ENCODE measurements at regions not wholly inside any gene's neighbourhood (a gene's known extent, or its start where the extent isn't known, plus 50 kb on each side); places are given as distances from the start of the nearest gene placed in this dataset.

GRCh38 chr7:94748376-94748775, 92.4 kb upstream of the SGCE start:
- TF ChIP-seq, protein P1, sequence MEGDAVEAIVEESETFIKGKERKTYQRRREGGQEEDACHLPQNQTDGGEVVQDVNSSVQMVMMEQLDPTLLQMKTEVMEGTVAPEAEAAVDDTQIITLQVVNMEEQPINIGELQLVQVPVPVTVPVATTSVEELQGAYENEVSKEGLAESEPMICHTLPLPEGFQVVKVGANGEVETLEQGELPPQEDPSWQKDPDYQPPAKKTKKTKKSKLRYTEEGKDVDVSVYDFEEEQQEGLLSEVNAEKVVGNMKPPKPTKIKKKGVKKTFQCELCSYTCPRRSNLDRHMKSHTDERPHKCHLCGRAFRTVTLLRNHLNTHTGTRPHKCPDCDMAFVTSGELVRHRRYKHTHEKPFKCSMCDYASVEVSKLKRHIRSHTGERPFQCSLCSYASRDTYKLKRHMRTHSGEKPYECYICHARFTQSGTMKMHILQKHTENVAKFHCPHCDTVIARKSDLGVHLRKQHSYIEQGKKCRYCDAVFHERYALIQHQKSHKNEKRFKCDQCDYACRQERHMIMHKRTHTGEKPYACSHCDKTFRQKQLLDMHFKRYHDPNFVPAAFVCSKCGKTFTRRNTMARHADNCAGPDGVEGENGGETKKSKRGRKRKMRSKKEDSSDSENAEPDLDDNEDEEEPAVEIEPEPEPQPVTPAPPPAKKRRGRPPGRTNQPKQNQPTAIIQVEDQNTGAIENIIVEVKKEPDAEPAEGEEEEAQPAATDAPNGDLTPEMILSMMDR (IDR thresholded peaks at IDR 0.05 in 2 of 3, conservative IDR thresholded peaks at IDR 0.05 in 1 of 3; ENCODE audit: borderline replicate concordance in 1 of 3, insufficient read depth in 1 of 3, low read depth in 2 of 3, low read length in 2 of 3): no peak
- no peak for TF ChIP-seq POLR2AphosphoS5 (IDR thresholded peaks at IDR 0.05; ENCODE audit: low read depth, low read length)
- TF ChIP-seq CEBPB (IDR thresholded peaks at IDR 0.05; ENCODE audit: low read depth): no peak
- no peak for TF ChIP-seq SRF (IDR thresholded peaks at IDR 0.05; ENCODE audit: low read depth)
- TF ChIP-seq YY1 (IDR thresholded peaks at IDR 0.05; ENCODE audit: extremely low read depth, insufficient replicate concordance, low read depth, low read length): no peak
- no peak for TF ChIP-seq SP1 (IDR thresholded peaks at IDR 0.05; ENCODE audit: low read depth)
- TF ChIP-seq, protein P2, sequence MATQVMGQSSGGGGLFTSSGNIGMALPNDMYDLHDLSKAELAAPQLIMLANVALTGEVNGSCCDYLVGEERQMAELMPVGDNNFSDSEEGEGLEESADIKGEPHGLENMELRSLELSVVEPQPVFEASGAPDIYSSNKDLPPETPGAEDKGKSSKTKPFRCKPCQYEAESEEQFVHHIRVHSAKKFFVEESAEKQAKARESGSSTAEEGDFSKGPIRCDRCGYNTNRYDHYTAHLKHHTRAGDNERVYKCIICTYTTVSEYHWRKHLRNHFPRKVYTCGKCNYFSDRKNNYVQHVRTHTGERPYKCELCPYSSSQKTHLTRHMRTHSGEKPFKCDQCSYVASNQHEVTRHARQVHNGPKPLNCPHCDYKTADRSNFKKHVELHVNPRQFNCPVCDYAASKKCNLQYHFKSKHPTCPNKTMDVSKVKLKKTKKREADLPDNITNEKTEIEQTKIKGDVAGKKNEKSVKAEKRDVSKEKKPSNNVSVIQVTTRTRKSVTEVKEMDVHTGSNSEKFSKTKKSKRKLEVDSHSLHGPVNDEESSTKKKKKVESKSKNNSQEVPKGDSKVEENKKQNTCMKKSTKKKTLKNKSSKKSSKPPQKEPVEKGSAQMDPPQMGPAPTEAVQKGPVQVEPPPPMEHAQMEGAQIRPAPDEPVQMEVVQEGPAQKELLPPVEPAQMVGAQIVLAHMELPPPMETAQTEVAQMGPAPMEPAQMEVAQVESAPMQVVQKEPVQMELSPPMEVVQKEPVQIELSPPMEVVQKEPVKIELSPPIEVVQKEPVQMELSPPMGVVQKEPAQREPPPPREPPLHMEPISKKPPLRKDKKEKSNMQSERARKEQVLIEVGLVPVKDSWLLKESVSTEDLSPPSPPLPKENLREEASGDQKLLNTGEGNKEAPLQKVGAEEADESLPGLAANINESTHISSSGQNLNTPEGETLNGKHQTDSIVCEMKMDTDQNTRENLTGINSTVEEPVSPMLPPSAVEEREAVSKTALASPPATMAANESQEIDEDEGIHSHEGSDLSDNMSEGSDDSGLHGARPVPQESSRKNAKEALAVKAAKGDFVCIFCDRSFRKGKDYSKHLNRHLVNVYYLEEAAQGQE (IDR thresholded peaks at IDR 0.05; ENCODE audit: low read depth): no peak
- TF ChIP-seq EZH2phosphoT487 (IDR thresholded peaks at IDR 0.05; ENCODE audit: borderline replicate concordance): no peak
- TF ChIP-seq POLR2A (IDR thresholded peaks at IDR 0.05; ENCODE audit: borderline replicate concordance, extremely low read depth, insufficient read depth, insufficient read length): no peak

All from HCT116 (cell line).